ENCODE measurements at regions not wholly inside any gene's neighbourhood (a gene's known extent, or its start where the extent isn't known, plus 50 kb on each side); places are given as distances from the start of the nearest gene placed in this dataset.
"Not testable (repeated sequence)": the region's sequence is repeated elsewhere in the genome, so short reads cannot be mapped to it uniquely, and the experiment has no call there.

DNA sequence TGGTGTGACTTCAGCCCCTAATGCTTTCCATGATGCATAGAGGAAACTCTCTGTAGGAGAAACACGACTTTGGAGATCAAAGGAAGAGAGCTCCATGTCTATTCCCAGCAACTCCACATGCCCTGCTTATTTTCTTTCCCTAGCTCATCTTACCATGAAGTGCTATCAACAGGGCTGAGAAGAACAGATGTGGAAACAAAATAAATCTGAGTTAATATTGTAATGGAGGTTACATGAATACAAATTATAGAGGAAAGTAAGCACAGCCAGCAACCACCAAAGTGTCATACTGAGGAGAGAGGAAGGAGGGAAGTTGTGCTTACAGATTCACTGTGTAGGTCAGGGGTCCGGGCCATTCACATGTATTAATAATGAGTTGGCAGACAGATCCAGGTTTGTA, 157.5 kb downstream of the RFPL4B start:
- DNase-seq (ENCODE audit: low spot score): no peak

DNA sequence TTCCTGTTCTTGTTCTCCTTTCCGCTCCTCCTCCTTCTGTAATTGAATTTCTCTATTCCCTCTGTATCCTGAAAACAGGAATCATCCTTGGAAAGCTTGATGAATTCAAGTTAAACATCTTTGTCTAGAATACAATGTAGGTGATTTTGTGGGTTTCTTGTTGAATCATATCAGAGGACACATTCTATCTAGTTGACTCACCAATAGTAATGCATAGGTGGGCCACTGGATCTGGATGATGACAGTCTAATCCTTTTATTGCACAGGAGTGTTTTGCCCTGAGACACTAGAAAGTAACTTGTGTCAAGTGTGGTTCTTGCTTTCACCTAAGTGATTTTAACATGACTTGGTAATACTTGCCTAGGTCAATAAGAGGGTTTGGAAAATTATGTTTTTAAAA, 164.3 kb downstream of the RFPL4B start:
- no peak for DNase-seq (ENCODE audit: low spot score)

- DNase-seq (ENCODE audit: low spot score): no peak
Measured at GRCh38 chr6:112513175-112513574, 166.0 kb downstream of the RFPL4B start.

GRCh38 chr6:112522587-112522986, 175.5 kb downstream of the RFPL4B start:
- DNase-seq (ENCODE audit: low spot score): no peak

DNA sequence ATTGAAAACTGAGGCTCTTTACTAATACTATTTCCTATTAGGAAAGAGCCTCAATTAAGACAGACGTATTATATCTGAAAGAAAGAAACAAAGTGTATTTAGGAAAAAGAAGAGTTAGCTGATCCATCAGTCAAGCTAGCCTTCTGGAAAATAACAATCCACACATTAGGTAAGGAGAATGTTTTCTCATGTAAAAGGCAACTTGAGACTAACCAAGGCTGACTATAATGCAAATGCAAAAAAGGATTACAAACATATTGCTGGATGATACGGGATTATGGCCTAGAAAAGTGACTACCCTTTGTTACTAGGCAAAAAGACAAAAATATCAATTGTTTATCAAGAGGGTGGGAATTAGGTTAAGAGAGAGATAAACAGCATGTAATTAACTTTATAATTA, 176.9 kb downstream of the RFPL4B start:
- no peak for DNase-seq (ENCODE audit: low spot score)

GRCh38 chr6:112525749-112526148, 178.6 kb downstream of the RFPL4B start:
- DNase-seq (ENCODE audit: low spot score): no peak

DNA sequence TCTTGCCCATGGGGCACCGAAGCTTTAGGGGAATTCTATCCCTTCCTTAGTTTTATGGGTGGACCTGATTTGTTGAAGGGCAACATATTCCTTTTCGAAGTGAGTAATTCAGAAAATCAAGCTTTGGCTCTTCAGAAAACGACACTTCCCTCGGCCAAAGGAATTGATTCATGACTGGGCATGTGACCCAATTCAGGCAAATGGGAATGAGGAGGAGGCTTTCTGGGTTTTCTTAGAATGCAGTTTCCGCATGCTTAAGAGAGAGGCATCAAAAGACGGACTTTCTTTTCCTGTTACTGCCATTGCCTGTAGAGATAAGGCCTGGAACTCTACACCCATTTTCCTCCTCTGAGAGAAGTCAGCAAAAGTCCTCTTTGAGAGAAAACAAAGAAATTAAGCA, 179.5 kb downstream of the RFPL4B start:
- DNase-seq (ENCODE audit: low spot score): no peak

- not testable (repeated sequence) for DNase-seq (ENCODE audit: low spot score)
Measured at GRCh38 chr6:112528306-112528705, 181.2 kb downstream of the RFPL4B start.

GRCh38 chr6:112535816-112536215, 188.7 kb downstream of the RFPL4B start:
- DNase-seq (ENCODE audit: low spot score): no peak

GRCh38 chr6:112539355-112539754, 192.2 kb downstream of the RFPL4B start:
- DNase-seq (ENCODE audit: low spot score): no peak

DNA sequence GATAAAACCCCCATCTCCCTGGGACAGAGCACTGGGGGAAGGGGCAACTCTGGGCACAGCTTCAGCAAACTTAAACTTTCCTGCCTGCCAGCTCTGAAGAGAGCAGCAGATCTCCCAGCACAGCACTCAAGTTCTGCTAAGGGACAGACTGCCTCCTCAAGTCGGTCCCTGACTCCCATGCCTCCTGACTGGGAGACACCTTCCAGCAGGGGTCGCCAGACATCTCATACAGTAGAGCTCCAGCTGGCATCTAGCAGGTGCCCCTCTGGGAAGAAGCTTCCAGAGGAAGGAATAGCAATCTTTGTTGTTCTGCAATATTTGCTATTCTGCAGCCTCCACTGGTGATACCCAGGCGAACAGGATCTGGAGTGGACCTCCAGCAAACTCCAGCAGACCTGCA, 194.7 kb downstream of the RFPL4B start:
- DNase-seq (ENCODE audit: low spot score): not testable (repeated sequence)

- DNase-seq (ENCODE audit: low spot score): not testable (repeated sequence)
Measured at GRCh38 chr6:112547321-112548085, 200.4 kb downstream of the RFPL4B start.

GRCh38 chr6:112549749-112550148, 202.6 kb downstream of the RFPL4B start:
- DNase-seq (ENCODE audit: low spot score): no peak

- no peak for DNase-seq (ENCODE audit: low spot score)
Measured at GRCh38 chr6:112557435-112557834, 210.3 kb downstream of the RFPL4B start.

GRCh38 chr6:112557961-112558360, 210.8 kb downstream of the RFPL4B start:
- DNase-seq (ENCODE audit: low spot score): no peak

DNA sequence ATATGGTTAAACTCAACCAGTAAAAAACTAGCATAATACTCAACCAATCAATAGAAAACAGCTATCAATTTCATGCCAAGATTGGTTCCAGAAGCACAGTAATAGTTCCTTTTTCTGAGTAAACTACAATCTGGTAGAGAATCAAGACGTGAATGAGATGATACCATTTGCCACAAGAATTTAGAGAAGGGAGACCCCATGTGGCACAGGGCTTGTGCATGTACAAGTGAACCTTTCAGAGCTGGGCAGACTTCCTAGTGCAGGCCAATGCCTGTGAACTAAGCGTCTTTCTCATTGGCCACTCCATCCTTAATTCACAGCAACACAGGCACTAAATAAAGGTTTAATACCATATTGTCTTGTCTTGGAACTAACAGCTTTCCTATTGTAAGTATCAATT, 213.5 kb downstream of the RFPL4B start:
- DNase-seq (ENCODE audit: low spot score): no peak

DNA sequence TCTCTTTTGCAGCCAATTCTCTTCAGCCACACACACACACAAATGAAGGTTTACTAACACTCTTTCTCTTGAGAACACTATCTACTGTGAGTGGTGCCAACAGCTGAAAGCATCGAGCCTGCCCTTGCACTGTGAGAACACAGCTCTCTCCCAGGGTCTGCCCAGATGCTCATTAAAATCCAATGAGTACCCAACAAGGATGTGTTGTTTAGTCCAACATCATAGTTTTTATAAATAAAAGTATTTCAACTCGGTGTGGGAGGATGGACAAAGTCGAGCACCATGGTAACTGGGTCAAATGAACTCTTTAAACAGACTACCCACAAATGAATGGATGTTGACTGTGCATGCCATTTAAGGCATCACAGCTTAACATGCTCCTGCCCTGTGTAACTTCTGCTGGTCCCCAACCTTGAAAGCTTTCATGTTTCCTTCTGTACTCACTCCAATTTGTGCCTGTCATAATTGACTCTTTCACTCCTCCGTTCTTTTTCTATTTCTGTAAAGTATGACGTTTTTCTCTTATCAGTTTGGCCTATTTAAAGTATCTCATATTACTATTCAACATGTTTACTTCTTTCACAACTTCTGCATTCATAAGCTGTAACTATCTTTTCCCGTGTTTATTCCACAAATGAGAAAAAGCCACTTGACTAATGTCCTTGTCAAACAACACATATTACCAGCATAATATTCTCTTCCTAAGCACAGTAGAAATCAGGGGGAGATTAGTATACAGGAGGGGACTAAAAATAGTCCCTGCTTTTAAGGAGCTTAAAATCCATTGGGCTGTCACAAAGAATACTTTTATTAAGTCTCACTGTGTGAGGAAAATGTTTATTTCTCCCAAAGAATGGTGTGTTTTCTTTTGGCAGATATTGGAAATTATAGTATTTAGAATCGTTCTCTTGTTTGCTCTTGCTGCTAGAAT, 215.4 kb downstream of the RFPL4B start:
- DNase-seq (ENCODE audit: low spot score): no peak

- DNase-seq (ENCODE audit: low spot score): no peak
Measured at GRCh38 chr6:112563368-112563767, 216.2 kb downstream of the RFPL4B start.

GRCh38 chr6:112568066-112568465, 220.9 kb downstream of the RFPL4B start:
- no peak for DNase-seq (ENCODE audit: low spot score)

DNA sequence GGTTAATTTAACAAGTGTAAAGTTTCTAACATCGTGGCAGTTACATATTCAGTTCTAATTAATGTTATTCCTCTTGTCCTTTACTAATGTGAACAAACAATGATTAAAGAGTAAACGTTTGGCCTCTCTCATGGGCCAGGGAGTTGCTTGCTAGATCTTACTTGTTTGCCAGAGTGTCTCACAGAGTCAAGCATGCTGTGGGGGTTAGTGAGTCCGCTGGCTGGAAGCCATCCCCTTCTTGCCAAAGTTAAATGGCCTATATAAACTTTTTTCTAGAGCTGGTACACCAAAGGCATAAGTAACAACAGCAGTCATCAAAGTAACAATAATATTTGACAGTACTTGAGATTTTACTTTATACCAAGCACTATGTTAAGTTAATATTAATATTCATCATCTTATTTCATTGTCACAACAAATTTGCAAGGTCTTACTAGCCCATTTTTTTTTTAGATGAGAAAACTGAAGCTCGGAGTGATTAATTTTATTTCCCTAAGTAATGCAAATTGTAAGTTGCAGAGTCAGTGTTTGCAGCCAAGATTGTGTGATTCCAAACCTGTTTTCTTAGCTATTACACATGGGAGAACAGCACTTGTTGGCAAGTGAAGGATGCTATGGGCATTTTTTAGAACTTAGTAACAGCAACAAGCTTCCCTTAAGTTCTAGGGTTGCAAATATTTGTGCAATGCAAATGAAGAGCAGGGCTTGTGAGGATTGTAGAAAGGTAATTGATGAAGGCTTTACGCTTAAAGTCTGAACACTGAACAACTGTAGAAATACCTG, 224.5 kb downstream of the RFPL4B start:
- DNase-seq (ENCODE audit: low spot score): no peak

DNA sequence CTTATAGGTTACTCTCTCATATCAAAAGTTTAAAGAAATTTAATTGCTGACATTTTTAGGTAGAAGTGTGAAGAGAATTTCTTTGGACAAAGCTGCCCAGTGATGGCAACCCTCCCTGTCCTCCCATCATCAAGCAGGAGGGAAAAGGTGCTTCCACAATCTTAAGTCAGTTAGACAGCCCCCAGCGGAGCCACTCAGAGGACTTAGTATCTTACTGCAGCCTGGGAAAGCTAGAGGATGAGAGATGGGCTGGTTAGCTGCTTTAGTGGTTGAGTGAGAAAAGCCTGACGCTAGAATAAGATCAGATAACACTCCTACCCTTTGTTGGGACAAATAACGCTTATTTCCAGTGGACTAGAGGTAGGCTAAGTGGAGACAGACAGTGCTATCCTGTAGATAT, 227.1 kb downstream of the RFPL4B start:
- no peak for DNase-seq (ENCODE audit: low spot score)

DNA sequence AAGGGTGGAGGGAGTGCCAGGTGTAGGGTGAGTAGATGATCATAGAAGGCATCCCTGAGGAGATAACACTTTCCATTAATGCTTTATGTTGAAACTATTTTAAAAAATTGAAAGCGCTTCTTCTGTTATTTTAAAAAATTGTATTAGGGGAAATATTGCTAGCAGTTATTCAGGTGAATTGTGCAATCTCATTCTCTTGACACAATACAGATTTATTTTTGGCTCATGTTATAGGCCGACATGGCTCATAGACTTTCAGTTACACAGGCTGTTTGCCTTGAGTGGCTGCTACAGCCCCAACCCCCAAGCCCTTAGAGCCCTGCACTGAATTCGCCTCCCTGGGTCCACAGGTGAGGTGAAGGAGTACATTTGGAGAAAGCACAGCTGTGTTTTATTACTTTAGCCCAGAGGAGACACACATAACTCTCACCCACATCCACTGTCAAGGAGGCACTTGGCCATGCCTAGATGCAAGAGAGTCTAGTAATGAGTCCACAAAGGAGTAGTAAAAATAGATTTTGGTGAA, 228.2 kb downstream of the RFPL4B start:
- no peak for DNase-seq (ENCODE audit: low spot score)

Measured in umbilical cord (tissue), 1 donor.